SK-N-SH (cell line): ENCODE measurements at regions not wholly inside any gene's neighbourhood (a gene's known extent, or its start where the extent isn't known, plus 50 kb on each side); places are given as distances from the start of the nearest gene placed in this dataset.

ENCODE experiments used
- CTCF ChIA-PET: fragments of 300-600, 350-600 bp; formaldehyde crosslinking; extraction: SDS; loops from one replicate; lab custom pipeline; 2021; lab: Yijun Ruan, JAX
- POLR2A ChIA-PET: fragments of 350-600 bp; sonication (Branson Sonifier 250); formaldehyde crosslinking; extraction: SDS; loops from one replicate; lab custom pipeline; 2020; ENCODE audit warnings: antibody characterized with exemption, inconsistent platforms; lab: Yijun Ruan, JAX
- DNase-seq: peaks from one replicate; pipeline ENCODE4 v3.0.0; 2012
- H2AFZ ChIP-seq: fragments of 200-600 bp; sonication (generic); 2 replicates; pipeline ENCODE4 v1.8.1; 2016; ENCODE audit warnings: antibody characterized with exemption, mild to moderate bottlenecking, low read depth
- H3F3A ChIP-seq: fragments of 200-600 bp; sonication (generic); replicated peaks from 2 replicates; pipeline ENCODE3; 2016; ENCODE audit warnings: antibody characterized with exemption, mild to moderate bottlenecking; ENCODE audit not compliant: insufficient read depth
- H3K27ac ChIP-seq, 2 experiments: fragments of 200-500 bp in 1 of 2; fragments of 200-600 bp in 1 of 2; sonication (Bioruptor generic) in 1 of 2; sonication (generic), shearing (Covaris generic) in 1 of 2; 2 replicates each; pipeline versions ENCODE4 v1.5.1 to v1.6.1; 2014 to 2016; ENCODE audit warnings: low read depth in 2 of 2, inconsistent platforms in 1 of 2, low read length in 1 of 2, mild to moderate bottlenecking in 1 of 2, mixed read lengths in 1 of 2
- H3K27me3 ChIP-seq: fragments of 200-600 bp; sonication (generic), shearing (Covaris generic); 2 replicates; pipeline ENCODE4 v1.6.1; 2016; ENCODE audit warnings: mixed run types; ENCODE audit not compliant: insufficient read depth
- H3K36me3 ChIP-seq, 2 experiments: fragments of 200-500 bp in 1 of 2; fragments of 200-600 bp in 1 of 2; sonication (Bioruptor generic) in 1 of 2; sonication (generic) in 1 of 2; replicated peaks in 1 of 2; 2 replicates each; pipeline versions ENCODE3 to v1.5.1; 2014 to 2016; ENCODE audit warnings: low read length in 1 of 2, mild to moderate bottlenecking in 1 of 2; ENCODE audit not compliant: insufficient read depth in 2 of 2, control insufficient read depth in 1 of 2
- H3K4me1 ChIP-seq, 2 experiments: fragments of 200-500 bp in 1 of 2; fragments of 200-600 bp in 1 of 2; sonication (Bioruptor generic) in 1 of 2; sonication (generic), shearing (Covaris generic) in 1 of 2; 2 replicates each; pipeline versions ENCODE4 v1.5.1 to v1.6.1; 2014 to 2016; ENCODE audit warnings: low read depth in 1 of 2, low read length in 1 of 2, mixed run types in 1 of 2; ENCODE audit not compliant: insufficient read depth in 2 of 2, control insufficient read depth in 1 of 2
- H3K4me2 ChIP-seq: fragments of 200-600 bp; sonication (generic), shearing (Covaris generic); 2 replicates; pipeline ENCODE4 v1.6.1; 2017; ENCODE audit warnings: mixed run types
- H3K4me3 ChIP-seq, 2 experiments: fragments of 200-500 bp in 1 of 2; fragments of 200-600 bp in 1 of 2; sonication (Bioruptor generic) in 1 of 2; sonication (generic), shearing (Covaris generic) in 1 of 2; 2 replicates each; pipeline versions ENCODE4 v1.5.1 to v1.8.1; 2014 to 2016; ENCODE audit warnings: low read depth in 2 of 2, inconsistent platforms in 1 of 2, low read length in 1 of 2, mild to moderate bottlenecking in 1 of 2, mixed read lengths in 1 of 2, moderate library complexity in 1 of 2
- H3K79me2 ChIP-seq: fragments of 200-600 bp; sonication (generic); 2 replicates; pipeline ENCODE4 v1.8.1; 2017; ENCODE audit warnings: mild to moderate bottlenecking; ENCODE audit not compliant: insufficient read depth
- H3K9ac ChIP-seq: fragments of 200-600 bp; sonication (generic); 2 replicates; pipeline ENCODE4 v1.6.1; 2017; ENCODE audit warnings: mixed run types
- H3K9me2 ChIP-seq: fragments of 200-600 bp; sonication (generic); 2 replicates; pipeline ENCODE4 v1.6.1; 2017; ENCODE audit warnings: mixed run types
- H3K9me3 ChIP-seq: fragments of 200-600 bp; sonication (generic); 2 replicates; pipeline ENCODE4 v1.6.1; 2017; ENCODE audit warnings: mixed run types, mild to moderate bottlenecking, moderate library complexity
- H4K20me1 ChIP-seq: fragments of 200-600 bp; sonication (generic); 2 replicates; pipeline ENCODE4 v1.6.1; 2017; ENCODE audit warnings: mild to moderate bottlenecking, mixed run types; ENCODE audit not compliant: insufficient read depth
- ELF1 ChIP-seq: IDR thresholded peaks from 2 replicates; pipeline ENCODE4 v1.4.0; 2012
- EZH2phosphoT487 ChIP-seq: fragments of 200-600 bp; sonication (generic); IDR thresholded peaks from 2 replicates; pipeline ENCODE4 v1.6.1; 2017; ENCODE audit warnings: low read depth, mixed run types, mild to moderate bottlenecking, antibody characterized with exemption, moderate library complexity, borderline replicate concordance
- FOSL2 ChIP-seq: IDR thresholded peaks from 2 replicates; pipeline ENCODE4 v1.4.0; 2012; ENCODE audit warnings: low read depth, mild to moderate bottlenecking, moderate library complexity, borderline replicate concordance
- FOXJ3 ChIP-seq: sonication (generic); formaldehyde crosslinking; IDR thresholded peaks from 2 replicates; pipeline ENCODE4 v1.5.1; 2020; ENCODE audit warnings: mild to moderate bottlenecking, missing genetic modification reagents
- JUND ChIP-seq: IDR thresholded peaks from 2 replicates; pipeline ENCODE4 v1.4.0; 2012
- MEF2A ChIP-seq: IDR thresholded peaks from 2 replicates; pipeline ENCODE4 v1.4.0; 2012; ENCODE audit warnings: low read depth, borderline replicate concordance
- MXI1 ChIP-seq: IDR thresholded peaks from 2 replicates; pipeline ENCODE4 v1.6.1; 2012; ENCODE audit warnings: mild to moderate bottlenecking, low read depth, low read length, improper control_type of control experiment
- NFIC ChIP-seq: IDR thresholded peaks from 2 replicates; pipeline ENCODE4 v1.4.0; 2012; ENCODE audit warnings: borderline replicate concordance
- NRF1 ChIP-seq: IDR thresholded peaks from 2 replicates; pipeline ENCODE4 v1.6.1; 2012; ENCODE audit warnings: low read depth, mild to moderate bottlenecking, low read length
- RAD21 ChIP-seq: IDR thresholded peaks from 2 replicates; pipeline ENCODE4 v1.6.1; 2012; ENCODE audit warnings: mild to moderate bottlenecking, low read length
- RCOR1 ChIP-seq: fragments of 150-350 bp; IDR thresholded peaks from 2 replicates; pipeline ENCODE4 v1.6.1; 2017; ENCODE audit warnings: antibody characterized with exemption, low read length
- RFX5 ChIP-seq: IDR thresholded peaks from 2 replicates; pipeline ENCODE4 v1.6.1; 2012; ENCODE audit warnings: mild to moderate bottlenecking, improper control_type of control experiment, low read length
- TCF12 ChIP-seq: IDR thresholded peaks from 2 replicates; pipeline ENCODE4 v1.4.0; 2012
- USF2 ChIP-seq: fragments of 150-350 bp; IDR thresholded peaks from 2 replicates; pipeline ENCODE4 v1.6.1; 2017; ENCODE audit warnings: antibody characterized with exemption, low read length, low read depth, borderline replicate concordance
- YY1 ChIP-seq: IDR thresholded peaks from 2 replicates; pipeline ENCODE4 v1.4.0; 2012; ENCODE audit warnings: low read depth, mild to moderate bottlenecking
- WGBS: methylation state at CpG from one replicate; pipeline ENCODE4 v1.1.6; 2017; ENCODE audit warnings: low lambda C conversion rate; 5-methylcytosine and 5-hydroxymethylcytosine counted together
- TF ChIP-seq, protein P1 (sequence below): IDR thresholded peaks from 2 replicates; pipeline ENCODE4 v1.4.0; 2012; ENCODE audit warnings: low read depth
- TF ChIP-seq, protein P2 (sequence below): fragments of 150-350 bp; IDR thresholded peaks from 2 replicates; pipeline ENCODE4 v1.6.1; 2016; ENCODE audit warnings: mild to moderate bottlenecking, low read depth, low read length

DNA sequence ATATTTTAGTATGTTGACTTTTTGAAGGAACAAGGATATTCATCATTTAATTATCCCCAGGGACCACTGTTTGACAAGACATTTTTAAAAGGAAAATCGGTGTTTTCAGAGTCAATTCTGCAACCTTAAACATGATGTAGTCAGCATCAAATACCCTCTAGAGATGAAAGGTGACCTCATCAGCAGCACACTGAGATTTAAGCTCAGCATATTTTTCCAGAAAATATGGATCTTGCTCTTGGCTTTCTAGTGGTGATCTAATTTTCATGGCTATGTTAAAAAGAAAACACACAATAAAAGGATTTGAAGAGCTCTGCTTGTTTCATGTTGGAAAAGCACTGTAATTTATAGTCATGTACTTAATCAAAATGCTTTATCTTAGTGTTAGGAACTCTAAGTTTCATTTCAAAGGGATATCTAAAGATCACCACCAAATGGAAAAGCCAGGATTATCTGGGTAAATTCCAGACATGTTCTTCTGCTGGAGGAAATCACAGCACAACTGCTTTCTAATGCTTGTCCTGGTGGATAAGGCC lies 487.2 kb downstream of the ENC1 start:
- Histone ChIP-seq H3K4me2 (no peak overlapping the region), H3K4me1 (peaks cover 0 to 7% of the 10 kb centered on the region in 2 experiments; a peak in 1 of 4 replicates), H3K79me2 (no peaks in the 10 kb centered on the region), H3K27ac (no peak overlapping the region), H4K20me1 (no peaks in the 10 kb centered on the region), H3K27me3 (no peaks in the 10 kb centered on the region), H3K4me3 (no peak overlapping the region), H2AFZ (no peak overlapping the region), H3K9me2 (no peaks in the 10 kb centered on the region), H3K9ac (no peak overlapping the region), H3F3A (no peaks in the 10 kb centered on the region), H3K9me3 (no peaks in the 10 kb centered on the region), H3K36me3 (no peaks in the 10 kb centered on the region)
- no peak for DNase-seq
- WGBS, result 79% methylated on average over 1 of the region's 1 CpG
- ChIA-PET POLR2A (no interaction called here), CTCF (no interaction called here)
- no peak for TF ChIP-seq JUND

DNA sequence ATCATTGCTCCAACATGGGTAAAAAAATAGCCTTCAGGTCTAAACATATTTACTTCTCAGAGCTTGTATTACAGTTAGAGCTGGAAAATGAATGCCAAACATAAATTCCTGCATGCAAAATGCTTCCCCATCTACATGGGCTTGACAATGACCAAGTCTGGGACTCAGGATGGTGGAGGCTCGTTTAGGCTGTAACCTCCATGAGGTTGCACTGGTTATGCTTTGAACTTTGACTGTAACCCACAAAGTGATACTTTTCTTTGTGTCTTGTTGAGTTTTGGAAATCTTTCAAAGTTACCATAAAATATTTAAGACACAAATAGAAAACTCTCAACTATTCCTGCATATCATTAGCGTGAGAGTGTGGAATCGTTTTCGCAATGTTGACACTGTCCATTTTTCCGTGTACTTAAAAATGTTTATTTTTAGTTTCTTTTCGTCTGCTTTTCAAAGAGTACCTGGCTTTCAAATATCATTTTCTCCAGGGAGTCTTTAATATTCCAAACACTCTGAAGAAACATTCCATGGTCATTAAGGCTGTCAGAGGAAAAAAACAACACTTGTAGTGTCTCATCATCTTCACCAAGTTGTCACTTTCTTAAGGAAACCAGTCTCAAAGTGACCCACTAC lies 487.8 kb downstream of the ENC1 start:
- no peak overlapping the region for H3K4me2 ChIP-seq
- H3F3A ChIP-seq, result no peaks in the 10 kb centered on the region
- no peak overlapping the region; the same call in 1 of the 2 replicates for H2AFZ ChIP-seq
- no peak for TF ChIP-seq YY1
- TF ChIP-seq RFX5, result no peak
- TF ChIP-seq MXI1, result no peak
- TF ChIP-seq RAD21, result no peak
- TF ChIP-seq ELF1, result no peak
- no peak for TF ChIP-seq NRF1
- TF ChIP-seq, protein P1, sequence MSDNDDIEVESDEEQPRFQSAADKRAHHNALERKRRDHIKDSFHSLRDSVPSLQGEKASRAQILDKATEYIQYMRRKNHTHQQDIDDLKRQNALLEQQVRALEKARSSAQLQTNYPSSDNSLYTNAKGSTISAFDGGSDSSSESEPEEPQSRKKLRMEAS, result no peak
- TF ChIP-seq FOXJ3 (CRISPR knock-in tag), result no peak
- no peak for TF ChIP-seq FOSL2
- TF ChIP-seq NFIC, result no peak
- TF ChIP-seq EZH2phosphoT487, result no peak
- no peak overlapping the region for H3K9ac ChIP-seq
- no peaks in the 10 kb centered on the region for H3K36me3 ChIP-seq
- DNase-seq, result no peak
- peaks cover 0 to 11% of the 10 kb centered on the region in 2 experiments; a peak in 1 of 4 replicates for H3K4me1 ChIP-seq
- H3K27ac ChIP-seq, result no peak overlapping the region
- POLR2A ChIA-PET, result no interaction called here
- CTCF ChIA-PET, result no interaction called here
- H3K9me3 ChIP-seq, result no peaks in the 10 kb centered on the region
- H3K4me3 ChIP-seq, result no peak overlapping the region
- WGBS, result 75% methylated on average over 6 of the region's 6 CpGs
- no peaks in the 10 kb centered on the region for H3K27me3 ChIP-seq
- H3K79me2 ChIP-seq, result no peaks in the 10 kb centered on the region
- no peaks in the 10 kb centered on the region for H4K20me1 ChIP-seq
- no peaks in the 10 kb centered on the region for H3K9me2 ChIP-seq

DNA sequence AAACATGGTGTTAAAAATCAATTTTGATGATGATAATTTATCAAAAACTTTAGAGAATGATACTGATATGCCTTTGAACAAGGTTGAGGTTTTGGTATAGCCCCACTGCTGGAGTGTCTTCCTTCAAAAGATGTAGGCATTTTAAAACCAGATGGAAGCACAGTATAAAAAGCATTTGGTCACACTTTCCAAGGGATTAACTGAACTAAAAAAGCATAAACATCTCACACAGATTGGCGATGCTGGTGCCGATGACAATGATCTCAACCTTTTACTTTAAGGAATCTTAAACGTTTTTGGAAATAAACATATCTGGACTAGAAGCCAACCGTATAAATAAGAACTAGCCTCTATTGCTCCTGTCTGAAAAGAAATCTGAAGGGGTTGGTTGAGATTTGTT lies 488.4 kb downstream of the ENC1 start:
- no peaks in the 10 kb centered on the region for H3F3A ChIP-seq
- no peak overlapping the region for H3K9ac ChIP-seq
- no peak overlapping the region for H3K4me2 ChIP-seq
- H3K36me3 ChIP-seq, result no peaks in the 10 kb centered on the region
- H3K27ac ChIP-seq, result no peak overlapping the region
- H3K27me3 ChIP-seq, result no peaks in the 10 kb centered on the region
- 90% methylated on average over 4 of the region's 4 CpGs for WGBS
- H3K4me1 ChIP-seq, result peaks cover 0 to 11% of the 10 kb centered on the region in 2 experiments; a peak in 1 of 4 replicates
- no peak for DNase-seq
- H3K9me3 ChIP-seq, result no peaks in the 10 kb centered on the region
- POLR2A ChIA-PET, result no interaction called here
- H3K79me2 ChIP-seq, result no peaks in the 10 kb centered on the region
- H3K9me2 ChIP-seq, result no peaks in the 10 kb centered on the region
- no peak overlapping the region for H3K4me3 ChIP-seq
- no peaks in the 10 kb centered on the region for H4K20me1 ChIP-seq
- CTCF ChIA-PET, result no interaction called here
- no peak overlapping the region; the same call in 1 of the 2 replicates for H2AFZ ChIP-seq
- TF ChIP-seq TCF12 (no peak), FOSL2 (no peak), MXI1 (no peak), USF2 (no peak), RCOR1 (no peak), MEF2A (no peak), RFX5 (no peak)
- TF ChIP-seq, protein P2, sequence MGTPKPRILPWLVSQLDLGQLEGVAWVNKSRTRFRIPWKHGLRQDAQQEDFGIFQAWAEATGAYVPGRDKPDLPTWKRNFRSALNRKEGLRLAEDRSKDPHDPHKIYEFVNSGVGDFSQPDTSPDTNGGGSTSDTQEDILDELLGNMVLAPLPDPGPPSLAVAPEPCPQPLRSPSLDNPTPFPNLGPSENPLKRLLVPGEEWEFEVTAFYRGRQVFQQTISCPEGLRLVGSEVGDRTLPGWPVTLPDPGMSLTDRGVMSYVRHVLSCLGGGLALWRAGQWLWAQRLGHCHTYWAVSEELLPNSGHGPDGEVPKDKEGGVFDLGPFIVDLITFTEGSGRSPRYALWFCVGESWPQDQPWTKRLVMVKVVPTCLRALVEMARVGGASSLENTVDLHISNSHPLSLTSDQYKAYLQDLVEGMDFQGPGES, result no peak
